ENCODE measurements at regions not wholly inside any gene's neighbourhood (a gene's known extent, or its start where the extent isn't known, plus 50 kb on each side); places are given as distances from the start of the nearest gene placed in this dataset.

GRCh38 chr3:146968204-146968651, 363.1 kb upstream of the PLSCR5 start:
- Mint-ChIP-seq H3K27me3 (ENCODE audit: unreplicated experiment) (no peaks in the 10 kb centered on the region), H3K27ac (ENCODE audit: unreplicated experiment) (no peak overlapping the region), H3K4me1 (ENCODE audit: unreplicated experiment) (peaks cover 2% of the 10 kb centered on the region), H3K9me3 (ENCODE audit: unreplicated experiment) (no peaks in the 10 kb centered on the region), H3K36me3 (ENCODE audit: low read depth, unreplicated experiment) (no peaks in the 10 kb centered on the region), H3K4me3 (ENCODE audit: unreplicated experiment) (no peak overlapping the region)
- no peak for DNase-seq (ENCODE audit: low spot score)
- TF ChIP-seq, protein P1, sequence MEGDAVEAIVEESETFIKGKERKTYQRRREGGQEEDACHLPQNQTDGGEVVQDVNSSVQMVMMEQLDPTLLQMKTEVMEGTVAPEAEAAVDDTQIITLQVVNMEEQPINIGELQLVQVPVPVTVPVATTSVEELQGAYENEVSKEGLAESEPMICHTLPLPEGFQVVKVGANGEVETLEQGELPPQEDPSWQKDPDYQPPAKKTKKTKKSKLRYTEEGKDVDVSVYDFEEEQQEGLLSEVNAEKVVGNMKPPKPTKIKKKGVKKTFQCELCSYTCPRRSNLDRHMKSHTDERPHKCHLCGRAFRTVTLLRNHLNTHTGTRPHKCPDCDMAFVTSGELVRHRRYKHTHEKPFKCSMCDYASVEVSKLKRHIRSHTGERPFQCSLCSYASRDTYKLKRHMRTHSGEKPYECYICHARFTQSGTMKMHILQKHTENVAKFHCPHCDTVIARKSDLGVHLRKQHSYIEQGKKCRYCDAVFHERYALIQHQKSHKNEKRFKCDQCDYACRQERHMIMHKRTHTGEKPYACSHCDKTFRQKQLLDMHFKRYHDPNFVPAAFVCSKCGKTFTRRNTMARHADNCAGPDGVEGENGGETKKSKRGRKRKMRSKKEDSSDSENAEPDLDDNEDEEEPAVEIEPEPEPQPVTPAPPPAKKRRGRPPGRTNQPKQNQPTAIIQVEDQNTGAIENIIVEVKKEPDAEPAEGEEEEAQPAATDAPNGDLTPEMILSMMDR (IDR thresholded peaks at IDR 0.05; ENCODE audit: unreplicated experiment): no peak

GRCh38 chr3:146967783-146968182, 362.6 kb upstream of the PLSCR5 start:
- TF ChIP-seq, protein P1 (IDR thresholded peaks at IDR 0.05; ENCODE audit: unreplicated experiment): no peak
- Mint-ChIP-seq H3K27ac (ENCODE audit: unreplicated experiment) (no peak overlapping the region), H3K9me3 (ENCODE audit: unreplicated experiment) (no peaks in the 10 kb centered on the region), H3K4me1 (ENCODE audit: unreplicated experiment) (peaks cover 2% of the 10 kb centered on the region), H3K27me3 (ENCODE audit: unreplicated experiment) (no peaks in the 10 kb centered on the region), H3K4me3 (ENCODE audit: unreplicated experiment) (no peak overlapping the region), H3K36me3 (ENCODE audit: low read depth, unreplicated experiment) (no peaks in the 10 kb centered on the region)
- DNase-seq (ENCODE audit: low spot score): no peak

GRCh38 chr3:146966124-146966523, 361.0 kb upstream of the PLSCR5 start:
- H3K4me1 Mint-ChIP-seq (ENCODE audit: unreplicated experiment): peaks cover 2% of the 10 kb centered on the region

GRCh38 chr3:146953511-146953981, 348.4 kb upstream of the PLSCR5 start:
- no peaks in the 10 kb centered on the region for H3K4me1 Mint-ChIP-seq (ENCODE audit: unreplicated experiment)
- TF ChIP-seq, protein P1 (IDR thresholded peaks at IDR 0.05; ENCODE audit: unreplicated experiment): no peak
- no peak for DNase-seq (ENCODE audit: low spot score)
- no peaks in the 10 kb centered on the region for H3K9me3 Mint-ChIP-seq (ENCODE audit: unreplicated experiment)
- no peak overlapping the region for H3K27ac Mint-ChIP-seq (ENCODE audit: unreplicated experiment)
- peaks cover 2% of the 10 kb centered on the region for H3K27me3 Mint-ChIP-seq (ENCODE audit: unreplicated experiment)
- H3K36me3 Mint-ChIP-seq (ENCODE audit: low read depth, unreplicated experiment): no peaks in the 10 kb centered on the region
- no peak overlapping the region for H3K4me3 Mint-ChIP-seq (ENCODE audit: unreplicated experiment)

More at GRCh38 chr3:146966124-146966523, 361.0 kb upstream of the PLSCR5 start:
- no peaks in the 10 kb centered on the region for H3K36me3 Mint-ChIP-seq (ENCODE audit: low read depth, unreplicated experiment)
- H3K9me3 Mint-ChIP-seq (ENCODE audit: unreplicated experiment): no peaks in the 10 kb centered on the region
- TF ChIP-seq, protein P1 (IDR thresholded peaks at IDR 0.05; ENCODE audit: unreplicated experiment): no peak
- H3K4me3 Mint-ChIP-seq (ENCODE audit: unreplicated experiment): no peak overlapping the region
- H3K27ac Mint-ChIP-seq (ENCODE audit: unreplicated experiment): no peak overlapping the region
- DNase-seq (ENCODE audit: low spot score): no peak
- H3K27me3 Mint-ChIP-seq (ENCODE audit: unreplicated experiment): no peaks in the 10 kb centered on the region

DNA sequence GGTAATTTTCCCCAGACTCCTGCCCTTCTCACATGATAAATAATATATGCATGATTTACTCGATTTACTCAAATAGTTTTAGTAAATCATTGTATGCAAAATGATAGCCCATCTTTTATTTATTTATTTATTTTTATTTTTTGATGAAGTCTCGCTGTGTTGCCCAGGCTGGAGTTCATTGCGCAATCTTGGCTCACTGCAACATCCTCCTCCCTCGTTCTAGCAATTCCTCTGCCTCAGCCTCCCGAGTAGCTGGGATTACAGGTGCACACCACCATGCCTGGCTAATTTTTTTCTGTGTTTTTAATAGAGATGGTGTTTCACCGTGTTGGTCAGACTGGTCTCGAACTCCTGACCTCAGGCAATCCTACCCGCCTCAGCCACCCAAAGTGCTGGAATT, 343.8 kb upstream of the PLSCR5 start:
- DNase-seq (ENCODE audit: low spot score): no peak
- peaks cover 2% of the 10 kb centered on the region for H3K27me3 Mint-ChIP-seq (ENCODE audit: unreplicated experiment)
- H3K36me3 Mint-ChIP-seq (ENCODE audit: low read depth, unreplicated experiment): no peaks in the 10 kb centered on the region

More for the DNA sequence above, 343.8 kb upstream of the PLSCR5 start:
- Mint-ChIP-seq H3K4me3 (ENCODE audit: unreplicated experiment) (no peak overlapping the region), H3K27ac (ENCODE audit: unreplicated experiment) (no peak overlapping the region), H3K4me1 (ENCODE audit: unreplicated experiment) (no peaks in the 10 kb centered on the region), H3K9me3 (ENCODE audit: unreplicated experiment) (no peaks in the 10 kb centered on the region)
- TF ChIP-seq, protein P1 (IDR thresholded peaks at IDR 0.05; ENCODE audit: unreplicated experiment): no peak
